Caco-2 (cell line): ENCODE measurements at regions not wholly inside any gene's neighbourhood (a gene's known extent, or its start where the extent isn't known, plus 50 kb on each side); places are given as distances from the start of the nearest gene placed in this dataset.

Experiments
- BruUV-seq: library from RNA; stranded (reverse); fragments of 400-500 nt; replicated peaks from 2 replicates; lab custom pipeline; 2021; lab: Mats Ljungman, UMichigan
- CTCF ChIA-PET: fragments of 300-600 bp; sonication (Branson Sonifier 250); formaldehyde crosslinking; loops from one replicate; lab custom pipeline; 2022; ENCODE audit warnings: antibody characterized with exemption; lab: Charles Lee
- POLR2A ChIA-PET: fragments of 300-600 bp; sonication (Branson Sonifier 250); formaldehyde crosslinking; loops from one replicate; lab custom pipeline; 2022; ENCODE audit warnings: antibody characterized with exemption; lab: Charles Lee
- DNase-seq, 2 experiments: peaks; one replicate each; pipeline versions ENCODE4 v3.0.0 to v3.0.0-alpha.2; 2020 to 2022
- H3K27me3 ChIP-seq: replicated peaks from 2 replicates; pipeline ENCODE4 v1.6.0; 2011; ENCODE audit warnings: low read length; ENCODE audit not compliant: control insufficient read depth, insufficient read depth
- H3K36me3 ChIP-seq: 2 replicates; pipeline ENCODE4 v1.5.1; 2011; ENCODE audit warnings: low read length; ENCODE audit not compliant: control insufficient read depth, insufficient read depth
- H3K4me1 ChIP-seq: fragments of 250-450 bp; sonication (Bioruptor Pico); 2 replicates; pipeline ENCODE4 v1.5.1; 2020; ENCODE audit warnings: mild to moderate bottlenecking
- H3K4me3 ChIP-seq: 2 replicates; pipeline ENCODE4 v1.5.1; 2011; ENCODE audit warnings: low read depth, mild to moderate bottlenecking, control low read depth, low read length
- H3K9me3 ChIP-seq: fragments of 250-450 bp; sonication (Bioruptor Pico); 2 replicates; pipeline ENCODE4 v1.5.1; 2020; ENCODE audit warnings: mild to moderate bottlenecking, moderate library complexity
- H3K27ac Mint-ChIP-seq: one replicate; pipeline ENCODE4 v1.8.0; 2022; ENCODE audit warnings: mixed read lengths; ENCODE audit not compliant: unreplicated experiment
- H3K27me3 Mint-ChIP-seq: one replicate; pipeline ENCODE4 v1.8.0; 2022; ENCODE audit warnings: mixed read lengths; ENCODE audit not compliant: insufficient read depth, unreplicated experiment
- H3K36me3 Mint-ChIP-seq: one replicate; pipeline ENCODE4 v1.8.0; 2022; ENCODE audit warnings: mild to moderate bottlenecking, mixed read lengths; ENCODE audit not compliant: insufficient read depth, unreplicated experiment
- H3K4me1 Mint-ChIP-seq: one replicate; pipeline ENCODE4 v1.8.0; 2022; ENCODE audit warnings: low read depth, mixed read lengths; ENCODE audit not compliant: unreplicated experiment
- H3K4me3 Mint-ChIP-seq: one replicate; pipeline ENCODE4 v1.8.0; 2022; ENCODE audit warnings: mild to moderate bottlenecking, moderate library complexity, mixed read lengths; ENCODE audit not compliant: unreplicated experiment
- H3K9me3 Mint-ChIP-seq: one replicate; pipeline ENCODE4 v1.8.0; 2022; ENCODE audit warnings: mixed read lengths; ENCODE audit not compliant: unreplicated experiment
- CTCF ChIP-seq, 2 experiments: fragments of 200-600 bp in 1 of 2; IDR thresholded peaks; 1 replicate in 1 of 2; 2 replicates in 1 of 2; pipeline versions ENCODE4 v1.5.1 to v1.8.0; 2011 to 2022; ENCODE audit warnings: antibody characterized with exemption in 1 of 2, control low read depth in 1 of 2, inconsistent platforms in 1 of 2, low read depth in 1 of 2, low read length in 1 of 2, mild to moderate bottlenecking in 1 of 2, moderate library complexity in 1 of 2; ENCODE audit not compliant: insufficient read depth in 1 of 2, severe bottlenecking in 1 of 2, unreplicated experiment in 1 of 2
- intact Hi-C: fragments of 100-400 bp; cut with micrococcal nuclease; formaldehyde crosslinking; loops from one replicate; pipeline ENCODE4 v1.10.0; 2022; ENCODE audit not compliant: unreplicated experiment

GRCh38 chr5:116632890-116633289 is 58.3 kb upstream of the SEMA6A start:
- CTCF ChIA-PET: no interaction called here
- Mint-ChIP-seq H3K27me3 (no peaks in the 10 kb centered on the region), H3K27ac (no peak overlapping the region), H3K4me3 (no peak overlapping the region), H3K4me1 (no peaks in the 10 kb centered on the region), H3K36me3 (no peaks in the 10 kb centered on the region), H3K9me3 (no peaks in the 10 kb centered on the region)
- DNase-seq: no peak
- BruUV-seq: no TSS peak
- TF ChIP-seq CTCF (IDR thresholded peaks at IDR 0.05; ENCODE audit: insufficient read depth in 1 of 2, low read depth in 1 of 2, low read length in 1 of 2, severe bottlenecking in 1 of 2, unreplicated experiment in 1 of 2): no peak
- Histone ChIP-seq H3K36me3 (no peaks in the 10 kb centered on the region), H3K4me1 (no peaks in the 10 kb centered on the region), H3K9me3 (0 out of 2 replicates have a peak, but pooled peaks cover 7% of the 10 kb centered on the region), H3K4me3 (no peak overlapping the region), H3K27me3 (no peaks in the 10 kb centered on the region)
- intact Hi-C loops: no loop called here
- POLR2A ChIA-PET: no interaction called here

GRCh38 chr5:116631147-116631546 is 56.5 kb upstream of the SEMA6A start:
- Mint-ChIP-seq H3K4me3 (no peak overlapping the region), H3K27me3 (no peaks in the 10 kb centered on the region), H3K4me1 (no peaks in the 10 kb centered on the region), H3K36me3 (no peaks in the 10 kb centered on the region), H3K9me3 (no peaks in the 10 kb centered on the region), H3K27ac (no peak overlapping the region)
- Histone ChIP-seq H3K4me3 (no peak overlapping the region), H3K36me3 (no peaks in the 10 kb centered on the region), H3K4me1 (no peaks in the 10 kb centered on the region), H3K27me3 (no peaks in the 10 kb centered on the region), H3K9me3 (0 out of 2 replicates have a peak, but pooled peaks cover 7% of the 10 kb centered on the region)
- no peak for TF ChIP-seq CTCF (IDR thresholded peaks at IDR 0.05; ENCODE audit: insufficient read depth in 1 of 2, low read depth in 1 of 2, low read length in 1 of 2, severe bottlenecking in 1 of 2, unreplicated experiment in 1 of 2)
- no TSS peak for BruUV-seq
- DNase-seq: no peak
- ChIA-PET CTCF (no interaction called here), POLR2A (no interaction called here)
- intact Hi-C loops: no loop called here

- Mint-ChIP-seq H3K27ac (no peak overlapping the region), H3K36me3 (no peaks in the 10 kb centered on the region), H3K4me3 (no peak overlapping the region), H3K27me3 (no peaks in the 10 kb centered on the region), H3K9me3 (no peaks in the 10 kb centered on the region), H3K4me1 (no peaks in the 10 kb centered on the region)
- intact Hi-C loops: no loop called here
- Histone ChIP-seq H3K27me3 (no peaks in the 10 kb centered on the region), H3K4me3 (no peak overlapping the region), H3K36me3 (no peaks in the 10 kb centered on the region), H3K4me1 (no peaks in the 10 kb centered on the region), H3K9me3 (no peaks in the 10 kb centered on the region)
- POLR2A ChIA-PET: no interaction called here
- DNase-seq: no peak
- CTCF ChIA-PET: no interaction called here
- no TSS peak for BruUV-seq
- TF ChIP-seq CTCF (IDR thresholded peaks at IDR 0.05; ENCODE audit: insufficient read depth in 1 of 2, low read depth in 1 of 2, low read length in 1 of 2, severe bottlenecking in 1 of 2, unreplicated experiment in 1 of 2): no peak
Measured at GRCh38 chr5:116629168-116629567, 54.5 kb upstream of the SEMA6A start.
